HEK293 (cell line): ENCODE measurements at regions not wholly inside any gene's neighbourhood (a gene's known extent, or its start where the extent isn't known, plus 50 kb on each side); places are given as distances from the start of the nearest gene placed in this dataset.

ENCODE experiments used
- CTCF ChIA-PET: fragments of 350-600 bp; formaldehyde crosslinking; extraction: SDS; loops from one replicate; lab custom pipeline; 2021; ENCODE audit warnings: antibody characterized with exemption; lab: Yijun Ruan, JAX
- POLR2A ChIA-PET: fragments of 300-600 bp; formaldehyde crosslinking; extraction: SDS; loops from one replicate; lab custom pipeline; 2020; ENCODE audit warnings: antibody characterized with exemption, inconsistent platforms; lab: Yijun Ruan, JAX
- H3K27ac ChIP-seq: fragments of 200-500 bp; sonication (Bioruptor generic); 2 replicates; pipeline ENCODE4 v1.5.1; 2014; ENCODE audit warnings: low read depth, low read length, control low read depth, inconsistent platforms; ENCODE audit errors: extremely low read depth
- H3K36me3 ChIP-seq, 2 experiments: fragments of 200-500 bp in 1 of 2; sonication (Bioruptor generic) in 1 of 2; 1 replicate in 1 of 2; 2 replicates in 1 of 2; pipeline ENCODE4 v1.5.1; 2014 to 2017; ENCODE audit warnings: inconsistent platforms in 2 of 2, low read length in 2 of 2; ENCODE audit not compliant: control insufficient read depth in 2 of 2, insufficient read depth in 1 of 2
- H3K4me1 ChIP-seq: fragments of 200-500 bp; sonication (Bioruptor generic); 2 replicates; pipeline ENCODE4 v1.5.1; 2014; ENCODE audit warnings: mild to moderate bottlenecking, low read length, inconsistent platforms; ENCODE audit not compliant: control insufficient read depth, insufficient read depth
- H3K4me3 ChIP-seq: 2 replicates; pipeline ENCODE4 v1.5.1; 2011; ENCODE audit warnings: low read depth, mild to moderate bottlenecking, control low read depth, low read length, moderate library complexity
- H3K9me3 ChIP-seq: fragments of 200-500 bp; sonication (Bioruptor generic); 2 replicates; pipeline ENCODE4 v1.5.1; 2014; ENCODE audit warnings: low read depth, low read length, inconsistent platforms; ENCODE audit not compliant: control insufficient read depth, insufficient read depth
- ATF2 ChIP-seq: fragments of 450-650 bp; formaldehyde crosslinking; IDR thresholded peaks from 2 replicates; pipeline ENCODE4 v1.5.1; 2016; ENCODE audit warnings: missing biosample characterization, missing genetic modification characterization, low read depth
- BCL6B ChIP-seq: fragments of 450-650 bp; formaldehyde crosslinking; IDR thresholded peaks from 2 replicates; pipeline ENCODE4 v1.5.1; 2017; ENCODE audit warnings: missing biosample characterization, missing genetic modification characterization
- ELK4 ChIP-seq: IDR thresholded peaks from 2 replicates; pipeline ENCODE4 v1.6.1; 2011; ENCODE audit warnings: mild to moderate bottlenecking, low read depth, low read length, borderline replicate concordance
- GLI4 ChIP-seq: fragments of 450-650 bp; formaldehyde crosslinking; IDR thresholded peaks from 2 replicates; pipeline ENCODE4 v1.5.1; 2016; ENCODE audit warnings: missing biosample characterization, missing genetic modification characterization
- HIC1 ChIP-seq: fragments of 450-650 bp; formaldehyde crosslinking; IDR thresholded peaks from 2 replicates; pipeline ENCODE4 v1.5.1; 2016; ENCODE audit warnings: missing biosample characterization, missing genetic modification characterization
- PRDM1 ChIP-seq: fragments of 450-650 bp; formaldehyde crosslinking; IDR thresholded peaks from 2 replicates; pipeline ENCODE4; 2016; ENCODE audit warnings: missing biosample characterization, missing genetic modification characterization
- PRDM10 ChIP-seq: fragments of 450-650 bp; formaldehyde crosslinking; IDR thresholded peaks from 2 replicates; pipeline ENCODE4 v1.5.1; 2016; ENCODE audit warnings: missing biosample characterization, missing genetic modification characterization
- SALL2 ChIP-seq: fragments of 450-650 bp; formaldehyde crosslinking; IDR thresholded peaks from 2 replicates; pipeline ENCODE4 v1.5.0; 2017; ENCODE audit warnings: missing biosample characterization, mild to moderate bottlenecking, missing genetic modification characterization, borderline replicate concordance
- SP3 ChIP-seq: fragments of 450-650 bp; formaldehyde crosslinking; IDR thresholded peaks from 2 replicates; pipeline ENCODE4 v1.5.1; 2016; ENCODE audit warnings: missing biosample characterization, missing genetic modification characterization
- YY1 ChIP-seq: fragments of 450-650 bp; formaldehyde crosslinking; IDR thresholded peaks from 2 replicates; pipeline ENCODE4 v1.5.1; 2018; ENCODE audit warnings: missing biosample characterization, missing genetic modification characterization
- ZBTB48 ChIP-seq: fragments of 450-650 bp; formaldehyde crosslinking; IDR thresholded peaks from 2 replicates; pipeline ENCODE4 v1.5.1; 2016; ENCODE audit warnings: missing biosample characterization, missing genetic modification characterization
- ZNF518A ChIP-seq: fragments of 450-650 bp; formaldehyde crosslinking; conservative IDR thresholded peaks from 2 replicates; pipeline ENCODE4 v1.5.1; 2016; ENCODE audit warnings: low read depth, missing biosample characterization, missing genetic modification characterization
- ZNF555 ChIP-seq: fragments of 450-650 bp; formaldehyde crosslinking; conservative IDR thresholded peaks from 2 replicates; pipeline ENCODE4 v1.5.1; 2017; ENCODE audit warnings: missing biosample characterization, mild to moderate bottlenecking, missing genetic modification characterization, inconsistent platforms
- ZNF626 ChIP-seq: fragments of 450-650 bp; sonication (Bioruptor Pico); formaldehyde crosslinking; IDR thresholded peaks from 2 replicates; pipeline ENCODE4 v1.5.1; 2018; ENCODE audit warnings: missing biosample characterization, missing genetic modification characterization, inconsistent platforms
- ZNF704 ChIP-seq: fragments of 450-650 bp; formaldehyde crosslinking; IDR thresholded peaks from 2 replicates; pipeline ENCODE4 v1.5.1; 2016; ENCODE audit warnings: missing biosample characterization, missing genetic modification characterization
- ZNF776 ChIP-seq: fragments of 450-650 bp; formaldehyde crosslinking; IDR thresholded peaks from 2 replicates; pipeline ENCODE4 v1.5.0; 2017; ENCODE audit warnings: missing biosample characterization, missing genetic modification characterization, borderline replicate concordance
- ZSCAN16 ChIP-seq: fragments of 450-650 bp; formaldehyde crosslinking; IDR thresholded peaks from 2 replicates; pipeline ENCODE4 v1.5.1; 2016; ENCODE audit warnings: missing biosample characterization, missing genetic modification characterization
- ZSCAN18 ChIP-seq: fragments of 450-650 bp; formaldehyde crosslinking; IDR thresholded peaks from 2 replicates; pipeline ENCODE4 v1.5.1; 2016; ENCODE audit warnings: missing biosample characterization, missing genetic modification characterization

GRCh38 chr1:110285316-110285715 is 53.9 kb upstream of the RBM15 start (continued):
- TF ChIP-seq ZSCAN18 (tag by site-specific recombination), result no peak
- no peak for TF ChIP-seq ZNF776 (tag by site-specific recombination)

GRCh38 chr1:110286564-110286963 is 52.6 kb upstream of the RBM15 start:
- no peaks in the 10 kb centered on the region for H3K36me3 ChIP-seq
- ChIA-PET CTCF (interaction anchor here (0.9 to 1.5 kb wide), 4 partner anchors 14 to 237 kb away, joined by 3 to 4 read pairs (median 4); no protein-coding TSS in a partner anchor), POLR2A (no interaction called here)
- no peak overlapping the region for H3K27ac ChIP-seq
- no peak overlapping the region for H3K4me3 ChIP-seq
- no peaks in the 10 kb centered on the region for H3K9me3 ChIP-seq
- H3K4me1 ChIP-seq, result no peaks in the 10 kb centered on the region
- TF ChIP-seq ATF2 (no peak), PRDM10 (tag by site-specific recombination) (no peak), SP3 (tag by site-specific recombination) (no peak), ZNF626 (tag by site-specific recombination) (no peak), ZNF555 (tag by site-specific recombination) (no peak), ZNF704 (tag by site-specific recombination) (no peak), ZBTB48 (no peak), HIC1 (tag by site-specific recombination) (no peak), ELK4 (no peak), ZSCAN16 (no peak), PRDM1 (tag by site-specific recombination) (no peak), GLI4 (tag by site-specific recombination) (no peak), ZNF518A (no peak), BCL6B (no peak), YY1 (tag by site-specific recombination) (no peak), SALL2 (tag by site-specific recombination) (no peak)
